Mucosa of descending colon (tissue), 3 donors: ENCODE measurements at regions not wholly inside any gene's neighbourhood (a gene's known extent, or its start where the extent isn't known, plus 50 kb on each side); places are given as distances from the start of the nearest gene placed in this dataset.

Experiments
- ATAC-seq: fragments of 200-7000 bp; cut with Tn5 transposase; one replicate; pipeline ENCODE4 v1.9.1; 2020; ENCODE audit warnings: mild to moderate bottlenecking, moderate library complexity
- DNase-seq, 3 donors: peaks; one replicate each; pipeline ENCODE4 v3.0.0-alpha.2; 2020
- H3K36me3 ChIP-seq: fragments of 200-600 bp; one replicate; pipeline ENCODE4 v1.8.0; 2021; ENCODE audit warnings: low read depth, mild to moderate bottlenecking
- H3K4me1 ChIP-seq: fragments of 200-600 bp; one replicate; pipeline ENCODE4 v1.8.0; 2021; ENCODE audit warnings: low read depth, mild to moderate bottlenecking
- H3K4me3 ChIP-seq: fragments of 200-600 bp; one replicate; pipeline ENCODE4 v1.8.0; 2021; ENCODE audit warnings: mild to moderate bottlenecking
- H3K9me3 ChIP-seq: fragments of 200-600 bp; one replicate; pipeline ENCODE4 v1.8.0; 2021; ENCODE audit warnings: mild to moderate bottlenecking
- intact Hi-C, 2 donors: fragments of 100-400 bp; cut with DNase I in 1 of 2; cut with micrococcal nuclease in 1 of 2; formaldehyde crosslinking; loops; one replicate each; pipeline versions ENCODE4 v1.11.0 to v1.11.1; 2022; cut with DNase I, micrococcal nuclease
- TF ChIP-seq, protein P1 (sequence below): fragments of 200-600 bp; IDR thresholded peaks from one replicate; pipeline ENCODE4 v1.8.0; 2022; ENCODE audit warnings: antibody characterized with exemption, mild to moderate bottlenecking
- donor health status: DM: no; HTN: no; CAD: no; lungs with moderate emphysema.
- donor health status: DM: no; HTN: no; CAD: no.
- donor health status: DM: no; HTN: yes; CAD: no.

DNA sequence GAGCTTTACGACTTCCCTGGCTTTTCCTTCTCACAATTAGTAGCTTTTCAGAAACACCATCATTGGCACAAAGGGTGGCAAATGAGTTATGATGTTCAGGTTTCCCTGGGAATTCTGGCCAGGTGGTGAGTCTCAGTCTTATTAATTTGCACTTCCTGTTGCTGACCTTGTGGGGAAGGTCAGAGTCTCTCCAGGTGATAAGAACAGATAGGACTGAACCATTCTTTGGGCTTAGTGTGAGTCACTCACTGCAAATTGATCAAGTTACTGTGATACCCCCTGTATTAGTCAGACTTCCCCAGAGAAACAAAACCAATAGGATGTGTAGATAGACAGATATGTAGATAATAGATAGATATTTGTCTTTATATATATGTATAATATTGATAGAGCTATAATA, 53.8 kb upstream of the RANBP3L start:
- no peak for ATAC-seq
- TF ChIP-seq, protein P1, sequence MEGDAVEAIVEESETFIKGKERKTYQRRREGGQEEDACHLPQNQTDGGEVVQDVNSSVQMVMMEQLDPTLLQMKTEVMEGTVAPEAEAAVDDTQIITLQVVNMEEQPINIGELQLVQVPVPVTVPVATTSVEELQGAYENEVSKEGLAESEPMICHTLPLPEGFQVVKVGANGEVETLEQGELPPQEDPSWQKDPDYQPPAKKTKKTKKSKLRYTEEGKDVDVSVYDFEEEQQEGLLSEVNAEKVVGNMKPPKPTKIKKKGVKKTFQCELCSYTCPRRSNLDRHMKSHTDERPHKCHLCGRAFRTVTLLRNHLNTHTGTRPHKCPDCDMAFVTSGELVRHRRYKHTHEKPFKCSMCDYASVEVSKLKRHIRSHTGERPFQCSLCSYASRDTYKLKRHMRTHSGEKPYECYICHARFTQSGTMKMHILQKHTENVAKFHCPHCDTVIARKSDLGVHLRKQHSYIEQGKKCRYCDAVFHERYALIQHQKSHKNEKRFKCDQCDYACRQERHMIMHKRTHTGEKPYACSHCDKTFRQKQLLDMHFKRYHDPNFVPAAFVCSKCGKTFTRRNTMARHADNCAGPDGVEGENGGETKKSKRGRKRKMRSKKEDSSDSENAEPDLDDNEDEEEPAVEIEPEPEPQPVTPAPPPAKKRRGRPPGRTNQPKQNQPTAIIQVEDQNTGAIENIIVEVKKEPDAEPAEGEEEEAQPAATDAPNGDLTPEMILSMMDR = no peak

DNA sequence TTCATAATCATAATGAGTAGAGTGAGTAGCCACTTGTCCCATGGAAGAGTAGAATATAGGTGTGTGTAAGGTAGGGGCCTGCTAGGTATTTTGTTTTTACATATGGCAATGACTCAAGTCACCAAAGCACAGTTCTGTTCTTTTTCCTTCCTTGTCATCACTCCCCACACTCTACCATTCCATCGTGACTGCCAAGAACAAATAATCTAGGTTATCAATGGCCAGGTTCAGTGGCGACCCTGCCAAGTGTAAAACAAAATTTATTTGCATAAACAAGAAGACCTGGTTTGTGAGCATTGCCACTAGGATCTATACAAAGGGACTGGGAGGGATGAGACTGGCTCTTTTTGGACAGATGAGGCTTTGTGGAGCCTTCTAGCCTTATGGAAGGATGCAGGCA, 55.2 kb upstream of the RANBP3L start:
- no peak for ATAC-seq
- intact Hi-C loops = no loop called here
- Histone ChIP-seq H3K4me3 (no peak overlapping the region), H3K9me3 (no peaks in the 10 kb centered on the region), H3K36me3 (no peaks in the 10 kb centered on the region), H3K4me1 (no peaks in the 10 kb centered on the region)
- TF ChIP-seq, protein P1 = no peak
- DNase-seq = no peak

More for the DNA sequence above, 53.8 kb upstream of the RANBP3L start:
- Histone ChIP-seq H3K9me3 (no peaks in the 10 kb centered on the region), H3K36me3 (no peaks in the 10 kb centered on the region), H3K4me1 (no peaks in the 10 kb centered on the region), H3K4me3 (no peak overlapping the region)
- intact Hi-C loops = no loop called here
- no peak for DNase-seq

DNA sequence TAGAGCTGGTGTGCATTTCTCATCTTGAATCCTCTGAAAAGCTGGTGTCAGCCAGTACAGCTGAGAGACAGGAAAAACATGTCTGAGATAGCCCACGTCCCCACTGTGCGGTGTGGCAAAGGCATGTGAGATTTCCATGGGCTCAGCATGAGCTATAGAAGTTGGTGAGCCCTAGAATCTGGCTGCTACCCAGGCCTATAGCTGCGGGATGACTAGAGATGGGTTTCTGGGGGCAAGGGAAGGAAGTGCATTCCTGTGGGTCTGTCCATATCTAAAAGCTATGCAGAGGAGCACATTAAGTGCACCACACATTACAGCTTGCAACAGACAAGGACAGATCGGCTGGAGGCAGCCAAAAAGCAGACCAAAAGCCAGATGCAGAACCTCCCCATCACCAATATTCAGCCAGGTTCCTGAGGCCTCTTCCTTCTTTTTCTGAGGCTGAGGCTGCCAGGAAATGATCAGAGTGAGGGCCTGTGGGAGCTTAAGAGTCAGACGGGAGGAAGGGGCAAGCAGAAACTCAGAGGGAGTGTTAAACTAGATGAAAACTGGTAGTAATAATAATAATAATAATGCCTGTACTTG, 55.8 kb upstream of the RANBP3L start:
- TF ChIP-seq, protein P1 = no peak
- intact Hi-C loops = no loop called here
- no peak for DNase-seq
- Histone ChIP-seq H3K4me3 (no peak overlapping the region), H3K4me1 (no peaks in the 10 kb centered on the region), H3K36me3 (no peaks in the 10 kb centered on the region), H3K9me3 (no peaks in the 10 kb centered on the region)
- no peak for ATAC-seq

DNA sequence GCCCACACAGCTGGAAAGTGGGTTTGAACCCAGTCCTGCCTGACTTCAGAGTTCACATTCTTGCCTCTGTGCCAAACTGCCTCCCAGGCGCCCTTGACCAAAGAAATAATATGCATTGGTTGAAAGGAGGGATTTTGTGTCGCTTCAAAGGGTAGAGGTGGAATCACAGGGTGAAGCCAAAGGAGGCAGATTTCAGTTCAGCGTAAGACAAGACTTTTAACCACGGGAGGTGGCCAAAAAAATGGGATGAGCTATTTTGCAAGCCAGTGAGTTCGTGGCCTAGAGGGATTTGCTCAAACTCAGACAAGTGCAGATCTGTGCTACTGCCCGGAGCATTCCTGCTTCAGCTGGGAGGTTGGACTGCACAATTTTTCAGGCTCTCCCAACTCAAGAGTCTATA, 57.6 kb upstream of the RANBP3L start:
- no peak overlapping the region for H3K4me3 ChIP-seq
- ATAC-seq (no peak), DNase-seq (no peak)
- TF ChIP-seq, protein P1 = no peak
- no peaks in the 10 kb centered on the region for H3K9me3 ChIP-seq
- intact Hi-C loops = no loop called here
- no peaks in the 10 kb centered on the region for H3K36me3 ChIP-seq
- no peaks in the 10 kb centered on the region for H3K4me1 ChIP-seq

DNA sequence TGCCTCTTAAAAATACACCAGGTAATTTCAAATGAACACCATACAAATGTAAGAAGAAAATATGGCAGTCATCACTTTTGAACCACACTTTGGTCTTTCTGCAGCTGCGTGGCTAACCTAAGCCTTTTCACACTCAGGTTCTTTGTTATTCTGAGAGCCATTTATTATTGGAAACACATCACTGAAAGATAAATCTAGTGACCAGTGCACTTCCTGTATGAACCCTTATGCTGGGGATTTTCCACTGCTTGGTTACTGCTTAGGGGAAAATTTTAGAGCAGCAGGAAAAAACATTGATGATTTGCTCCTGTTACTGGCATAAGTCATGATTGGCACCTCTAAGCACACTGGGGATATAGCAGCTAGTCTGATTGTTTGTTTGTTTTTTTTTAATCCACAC, 58.6 kb upstream of the RANBP3L start:
- Histone ChIP-seq H3K4me1 (no peaks in the 10 kb centered on the region), H3K36me3 (no peaks in the 10 kb centered on the region), H3K4me3 (no peak overlapping the region), H3K9me3 (no peaks in the 10 kb centered on the region)
- no peak for DNase-seq
- no peak for ATAC-seq
- intact Hi-C loops = no loop called here
- TF ChIP-seq, protein P1 = no peak

DNA sequence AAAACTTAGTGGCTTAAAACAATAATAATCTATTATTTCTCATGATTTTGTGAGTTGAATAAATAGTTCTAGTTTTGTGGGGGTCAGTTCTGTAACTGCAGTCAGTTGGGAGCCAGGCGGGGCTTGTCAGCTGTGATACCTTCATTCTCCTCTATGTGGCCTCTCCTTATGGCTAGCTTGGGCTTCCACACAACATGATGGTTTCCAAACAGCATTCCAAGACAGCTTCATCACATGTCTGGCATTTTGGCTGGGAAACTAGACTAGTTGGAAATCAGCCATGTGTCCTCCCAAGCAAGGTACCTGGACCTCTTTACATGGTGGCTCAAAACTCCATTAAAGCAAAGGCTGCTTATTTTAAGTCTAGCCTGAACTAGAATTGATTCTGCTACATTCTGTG, 61.4 kb upstream of the RANBP3L start:
- no peak for ATAC-seq
- no peak for DNase-seq
- Histone ChIP-seq H3K36me3 (no peaks in the 10 kb centered on the region), H3K4me1 (no peaks in the 10 kb centered on the region), H3K4me3 (no peak overlapping the region), H3K9me3 (no peaks in the 10 kb centered on the region)
- TF ChIP-seq, protein P1 = no peak
- intact Hi-C loops = no loop called here
